Spleen (tissue), 11 donors: ENCODE measurements at regions not wholly inside any gene's neighbourhood (a gene's known extent, or its start where the extent isn't known, plus 50 kb on each side); places are given as distances from the start of the nearest gene placed in this dataset.

Experiments used
- DNase-seq: peaks from one replicate; pipeline ENCODE4 v3.0.0-alpha.2; 2020
- H3K27ac ChIP-seq, 8 donors: fragments of 200-600 bp; sonication (generic) in 7 of 8; 1 replicate in 4 of 8; 2 replicates in 4 of 8; pipeline versions ENCODE4 v1.5.0 to v1.8.0; 2016 to 2021; ENCODE audit warnings: inconsistent platforms in 4 of 8, mild to moderate bottlenecking in 4 of 8, moderate library complexity in 1 of 8
- H3K27me3 ChIP-seq, 7 donors: fragments of 200-600 bp; sonication (generic) in 6 of 7; replicated peaks in 1 of 7; 1 replicate in 4 of 7; 2 replicates in 3 of 7; pipeline versions ENCODE4 v1.5.0 to v1.8.0; 2016 to 2021; ENCODE audit warnings: inconsistent platforms in 3 of 7, mild to moderate bottlenecking in 1 of 7
- H3K36me3 ChIP-seq, 6 donors: fragments of 200-600 bp; sonication (generic) in 5 of 6; 1 replicate in 4 of 6; 2 replicates in 2 of 6; pipeline versions ENCODE4 v1.5.0 to v1.8.0; 2016 to 2021; ENCODE audit warnings: inconsistent platforms in 2 of 6
- H3K4me1 ChIP-seq, 6 donors: fragments of 200-600 bp; sonication (generic) in 5 of 6; 1 replicate in 3 of 6; 2 replicates in 3 of 6; pipeline versions ENCODE4 v1.5.0 to v1.8.0; 2016 to 2021; ENCODE audit warnings: inconsistent platforms in 3 of 6
- H3K4me3 ChIP-seq, 8 donors: fragments of 200-600 bp; sonication (generic) in 7 of 8; 1 replicate in 4 of 8; 2 replicates in 4 of 8; pipeline versions ENCODE4 v1.5.0 to v1.8.0; 2016 to 2021; ENCODE audit warnings: inconsistent platforms in 4 of 8, mild to moderate bottlenecking in 4 of 8, moderate library complexity in 2 of 8
- H3K9me3 ChIP-seq, 8 donors: fragments of 200-600 bp; sonication (generic) in 7 of 8; 1 replicate in 4 of 8; 2 replicates in 4 of 8; pipeline versions ENCODE4 v1.5.0 to v1.8.0; 2016 to 2021; ENCODE audit warnings: inconsistent platforms in 4 of 8
- CTCF ChIP-seq, 11 experiments: fragments of 200-600 bp in 7 of 11; fragments of 450-650 bp in 4 of 11; sonication (generic) in 4 of 11; IDR thresholded peaks in 8 of 11; conservative IDR thresholded peaks in 3 of 11; 1 replicate in 7 of 11; 2 replicates in 4 of 11; pipeline versions ENCODE4 v1.4.0 to v1.8.0; 2016 to 2021; ENCODE audit warnings: antibody characterized with exemption in 11 of 11, inconsistent platforms in 4 of 11, mild to moderate bottlenecking in 1 of 11
- POLR2A ChIP-seq, 3 donors: fragments of 450-650 bp; IDR thresholded peaks; one replicate each; pipeline ENCODE4 v1.5.1; 2017; ENCODE audit warnings: antibody characterized with exemption in 3 of 3, mild to moderate bottlenecking in 1 of 3
- POLR2AphosphoS5 ChIP-seq, 3 donors: sonication (generic); formaldehyde crosslinking; IDR thresholded peaks; one replicate each; pipeline ENCODE4 v1.5.1; 2017; ENCODE audit warnings: antibody characterized with exemption in 3 of 3
- WGBS, 5 donors: extraction: QIAGEN DNeasy Blood & Tissue Kit in 3 of 5; methylation state at CpG; one replicate each; pipeline versions ENCODE4 v1.1.5 to v1.1.7; 2013 to 2018; 5-methylcytosine and 5-hydroxymethylcytosine counted together
- intact Hi-C: fragments of 100-400 bp; cut with DNase I; formaldehyde crosslinking; loops from one replicate; pipeline ENCODE4 v1.15.0; 2023; ENCODE audit warnings: low total_unique reads
- donor health status: healthy with polysubstance abuse.
- donor health status: DM: no; HTN: no; CAD: no; lungs with moderate emphysema.
- donor health status: DM: no; HTN: no; CAD: no.
- donor health status: Bipolar disorder and iron deficiency.
- donor health status: healthy.
- donor health status: DM: no; HTN: no; CAD: no.
- donor health status: DM: yes; HTN: yes; CAD: no.

GRCh38 chr10:100655760-100656421 is 89.5 kb upstream of the PAX2 start:
- H3K9me3 ChIP-seq, result peaks cover 0 to 4% (median 0%) of the 10 kb centered on the region in 8 donors
- WGBS, 5 donors, result 2 to 6% (median 3%) methylated on average over 42 to 45 of the region's 45 CpGs
- H3K27ac ChIP-seq, result no peak overlapping the region
- DNase-seq, result peak; percentile 63
- H3K27me3 ChIP-seq, result peaks cover 6 to 91% (median 86%) of the 10 kb centered on the region in 7 donors
- peak overlapping the region in 4 of 8 donors; percentile 10 to 64 (median 26) for H3K4me3 ChIP-seq
- peaks cover 12 to 48% (median 32%) of the 10 kb centered on the region in 6 donors for H3K4me1 ChIP-seq
- TF ChIP-seq POLR2A (IDR thresholded peaks at IDR 0.05) (no peak), POLR2AphosphoS5 (IDR thresholded peaks at IDR 0.05) (no peak), CTCF (IDR thresholded peaks at IDR 0.05 in 8 of 11, conservative IDR thresholded peaks at IDR 0.05 in 3 of 11) (no peak)
- intact Hi-C loops, result no loop called here
- no peaks in the 10 kb centered on the region for H3K36me3 ChIP-seq

- DNase-seq, result peak; percentile 36
- intact Hi-C loops, result no loop called here
- peaks cover 12 to 48% (median 32%) of the 10 kb centered on the region in 6 donors for H3K4me1 ChIP-seq
- H3K27me3 ChIP-seq, result peaks cover 6 to 96% (median 88%) of the 10 kb centered on the region in 7 donors
- 3 to 6% (median 4%) methylated on average over 16 to 33 of the region's 34 CpGs for WGBS, 5 donors
- peak overlapping the region in 4 of 8 donors; percentile 1 to 64 (median 16) for H3K4me3 ChIP-seq
- no peaks in the 10 kb centered on the region for H3K36me3 ChIP-seq
- H3K9me3 ChIP-seq, result peaks cover 0 to 4% (median 0%) of the 10 kb centered on the region in 8 donors
- TF ChIP-seq POLR2AphosphoS5 (IDR thresholded peaks at IDR 0.05), result no peak
- no peak for TF ChIP-seq CTCF (IDR thresholded peaks at IDR 0.05 in 8 of 11, conservative IDR thresholded peaks at IDR 0.05 in 3 of 11)
- no peak for TF ChIP-seq POLR2A (IDR thresholded peaks at IDR 0.05)
- H3K27ac ChIP-seq, result no peak overlapping the region
Observed at GRCh38 chr10:100656454-100656853, 88.9 kb upstream of the PAX2 start.

GRCh38 chr10:100658269-100658668 is 87.1 kb upstream of the PAX2 start:
- no peak for DNase-seq
- H3K27ac ChIP-seq, result no peak overlapping the region
- intact Hi-C loops, result no loop called here
- WGBS, 5 donors, result 41 to 57% (median 48%) methylated on average over 1 of the region's 1 CpG
- H3K9me3 ChIP-seq, result peaks cover 0 to 4% (median 0%) of the 10 kb centered on the region in 8 donors
- no peak overlapping the region for H3K4me3 ChIP-seq
- peaks cover 12 to 45% (median 32%) of the 10 kb centered on the region in 6 donors for H3K4me1 ChIP-seq
- no peaks in the 10 kb centered on the region for H3K36me3 ChIP-seq
- peaks cover 6 to 100% (median 83%) of the 10 kb centered on the region in 7 donors for H3K27me3 ChIP-seq
- TF ChIP-seq POLR2A (IDR thresholded peaks at IDR 0.05) (no peak), CTCF (IDR thresholded peaks at IDR 0.05 in 8 of 11, conservative IDR thresholded peaks at IDR 0.05 in 3 of 11) (no peak), POLR2AphosphoS5 (IDR thresholded peaks at IDR 0.05) (no peak)

- Histone ChIP-seq H3K4me3 (no peak overlapping the region), H3K27ac (no peak overlapping the region), H3K9me3 (peaks cover 0 to 4% (median 0%) of the 10 kb centered on the region in 8 donors), H3K36me3 (no peaks in the 10 kb centered on the region), H3K27me3 (peaks cover 6 to 100% (median 70%) of the 10 kb centered on the region in 7 donors), H3K4me1 (peaks cover 10 to 32% (median 20%) of the 10 kb centered on the region in 6 donors)
- peak; percentile 64 for DNase-seq
- TF ChIP-seq POLR2A (IDR thresholded peaks at IDR 0.05) (no peak), CTCF (IDR thresholded peaks at IDR 0.05 in 8 of 11, conservative IDR thresholded peaks at IDR 0.05 in 3 of 11) (no peak), POLR2AphosphoS5 (IDR thresholded peaks at IDR 0.05) (no peak)
- intact Hi-C loops, result no loop called here
- WGBS, 5 donors, result 5 to 28% (median 10%) methylated on average over 32 to 50 of the region's 50 CpGs
Observed at GRCh38 chr10:100659361-100660098, 85.9 kb upstream of the PAX2 start.
